AG09309 (cell line): ENCODE measurements at regions not wholly inside any gene's neighbourhood (a gene's known extent, or its start where the extent isn't known, plus 50 kb on each side); places are given as distances from the start of the nearest gene placed in this dataset.

Experiments used
- DNase-seq: peaks from one replicate; pipeline ENCODE4 v3.0.0-alpha.2; 2010; ENCODE audit warnings: low read depth
- H3K4me3 ChIP-seq: 2 replicates; pipeline ENCODE4 v1.5.1; 2011; ENCODE audit warnings: mild to moderate bottlenecking, low read depth, low read length, moderate library complexity; ENCODE audit not compliant: control insufficient read depth
- TF ChIP-seq, protein P1 (sequence below): IDR thresholded peaks from 2 replicates; pipeline ENCODE4 v1.5.1; 2011; ENCODE audit warnings: mild to moderate bottlenecking, low read depth, low read length, inconsistent platforms; ENCODE audit not compliant: insufficient read depth, control insufficient read depth; ENCODE audit errors: missing control alignments

DNA sequence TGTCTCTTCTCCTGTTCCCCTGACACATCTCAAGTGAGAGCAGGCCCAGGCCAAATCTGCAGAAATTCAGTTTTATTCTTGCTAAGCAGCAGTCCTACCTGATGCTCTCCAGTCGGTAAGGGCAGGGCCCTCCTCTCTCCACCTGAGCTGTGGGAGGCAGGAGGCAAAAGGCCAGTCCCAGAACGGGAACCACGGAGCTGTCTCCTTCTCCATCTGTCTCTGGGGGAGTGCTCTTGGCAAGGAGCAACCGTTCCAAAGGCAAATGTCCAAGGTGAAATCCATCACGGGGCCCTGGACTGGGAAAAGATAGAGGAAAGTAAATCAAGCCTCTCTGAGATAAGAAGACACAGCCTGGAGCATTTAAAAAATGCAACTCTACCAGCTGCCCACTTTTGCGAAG is 65.2 kb upstream of the CDON start:
- H3K4me3 ChIP-seq, result no peak overlapping the region
- no peak for DNase-seq
- TF ChIP-seq, protein P1, sequence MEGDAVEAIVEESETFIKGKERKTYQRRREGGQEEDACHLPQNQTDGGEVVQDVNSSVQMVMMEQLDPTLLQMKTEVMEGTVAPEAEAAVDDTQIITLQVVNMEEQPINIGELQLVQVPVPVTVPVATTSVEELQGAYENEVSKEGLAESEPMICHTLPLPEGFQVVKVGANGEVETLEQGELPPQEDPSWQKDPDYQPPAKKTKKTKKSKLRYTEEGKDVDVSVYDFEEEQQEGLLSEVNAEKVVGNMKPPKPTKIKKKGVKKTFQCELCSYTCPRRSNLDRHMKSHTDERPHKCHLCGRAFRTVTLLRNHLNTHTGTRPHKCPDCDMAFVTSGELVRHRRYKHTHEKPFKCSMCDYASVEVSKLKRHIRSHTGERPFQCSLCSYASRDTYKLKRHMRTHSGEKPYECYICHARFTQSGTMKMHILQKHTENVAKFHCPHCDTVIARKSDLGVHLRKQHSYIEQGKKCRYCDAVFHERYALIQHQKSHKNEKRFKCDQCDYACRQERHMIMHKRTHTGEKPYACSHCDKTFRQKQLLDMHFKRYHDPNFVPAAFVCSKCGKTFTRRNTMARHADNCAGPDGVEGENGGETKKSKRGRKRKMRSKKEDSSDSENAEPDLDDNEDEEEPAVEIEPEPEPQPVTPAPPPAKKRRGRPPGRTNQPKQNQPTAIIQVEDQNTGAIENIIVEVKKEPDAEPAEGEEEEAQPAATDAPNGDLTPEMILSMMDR, result no peak

DNA sequence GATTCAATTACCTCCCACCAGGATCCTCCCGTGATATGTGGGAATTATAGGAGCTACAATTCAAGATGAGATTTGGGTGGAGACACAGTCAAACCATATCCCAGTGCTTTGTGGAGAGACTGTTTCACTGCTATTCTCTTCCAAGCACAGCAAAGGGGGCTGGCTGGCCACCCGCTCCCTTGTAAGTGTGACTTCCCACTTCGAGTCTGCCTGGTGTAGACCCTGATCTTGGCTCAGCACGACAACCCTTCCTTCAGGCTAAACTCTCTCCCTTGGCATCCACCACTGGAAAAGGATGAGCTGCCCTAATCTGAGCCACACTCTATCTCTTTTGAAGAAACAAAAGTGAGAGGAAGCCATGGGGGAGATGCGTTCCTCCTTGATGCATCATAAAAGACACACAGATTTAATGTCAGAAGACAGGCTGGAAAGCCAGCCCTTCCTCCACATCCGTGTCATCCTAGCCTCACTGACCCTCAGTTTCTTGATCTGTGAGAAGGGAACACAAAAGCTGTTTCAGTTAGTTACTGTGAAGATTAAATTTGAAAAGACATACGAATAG is 64.7 kb upstream of the CDON start:
- DNase-seq, result no peak
- TF ChIP-seq, protein P1, result no peak
- no peak overlapping the region for H3K4me3 ChIP-seq

DNA sequence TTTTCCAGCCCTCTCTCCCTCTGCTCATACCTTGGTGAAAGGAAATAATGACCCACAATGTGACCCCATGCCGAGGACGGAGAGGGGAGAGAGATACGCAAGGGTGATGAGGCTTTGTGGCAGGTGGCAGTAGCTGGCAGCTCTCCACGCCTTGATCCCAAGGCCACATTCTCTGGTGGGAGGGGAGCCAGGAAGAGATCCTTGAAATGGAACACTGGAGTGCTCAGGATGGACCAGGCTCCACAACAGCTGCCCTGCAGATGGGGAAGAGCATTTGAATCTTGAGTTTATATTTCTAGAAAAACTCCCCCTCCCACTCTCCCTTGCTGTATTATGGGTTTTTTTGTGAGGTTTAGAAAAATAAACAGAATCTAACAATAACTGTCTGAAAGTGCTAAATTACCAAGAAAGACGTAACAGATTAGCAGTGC is 61.6 kb upstream of the CDON start:
- no peak for DNase-seq
- TF ChIP-seq, protein P1, result no peak
- H3K4me3 ChIP-seq, result no peak overlapping the region

DNA sequence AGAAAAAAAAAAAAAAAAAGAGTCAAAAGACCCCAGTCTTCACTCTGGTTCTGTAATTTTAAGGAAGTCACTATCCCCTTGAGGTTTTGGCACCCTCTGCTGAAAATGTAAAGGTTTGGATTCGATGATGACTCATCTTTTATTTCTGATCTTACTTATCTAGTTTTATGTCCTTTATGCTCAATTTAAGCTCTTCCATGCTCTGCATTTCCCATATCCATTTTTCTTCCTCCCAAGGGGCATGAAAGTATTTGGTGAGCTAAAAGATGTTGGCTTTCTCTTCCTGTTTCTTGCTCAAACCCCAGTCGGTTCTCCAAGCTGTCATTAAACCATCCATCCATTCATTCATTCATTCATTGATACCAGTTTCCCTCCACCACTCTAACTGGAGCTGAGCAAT is 61.0 kb upstream of the CDON start:
- no peak overlapping the region for H3K4me3 ChIP-seq
- TF ChIP-seq, protein P1, result no peak
- DNase-seq, result no peak

DNA sequence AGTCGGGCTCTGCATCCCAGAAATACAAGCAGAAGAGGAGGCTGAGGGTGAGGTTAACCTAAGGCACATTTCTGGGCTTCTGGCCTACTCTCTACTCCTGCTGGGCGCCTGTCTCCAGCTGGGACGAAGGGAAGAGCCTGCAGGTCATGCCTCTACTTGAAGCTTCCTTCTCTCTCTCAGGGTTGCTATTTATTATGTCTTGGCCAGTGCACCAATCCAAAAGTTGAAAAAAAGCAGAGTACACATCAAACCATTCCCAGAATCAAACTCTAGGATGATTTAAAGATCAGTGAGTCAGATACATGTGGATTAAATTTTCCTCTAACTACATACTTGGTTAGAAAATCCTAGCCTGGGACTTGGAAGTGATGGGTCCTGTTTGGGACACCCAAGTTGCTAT is 60.2 kb upstream of the CDON start:
- TF ChIP-seq, protein P1, result no peak

DNA sequence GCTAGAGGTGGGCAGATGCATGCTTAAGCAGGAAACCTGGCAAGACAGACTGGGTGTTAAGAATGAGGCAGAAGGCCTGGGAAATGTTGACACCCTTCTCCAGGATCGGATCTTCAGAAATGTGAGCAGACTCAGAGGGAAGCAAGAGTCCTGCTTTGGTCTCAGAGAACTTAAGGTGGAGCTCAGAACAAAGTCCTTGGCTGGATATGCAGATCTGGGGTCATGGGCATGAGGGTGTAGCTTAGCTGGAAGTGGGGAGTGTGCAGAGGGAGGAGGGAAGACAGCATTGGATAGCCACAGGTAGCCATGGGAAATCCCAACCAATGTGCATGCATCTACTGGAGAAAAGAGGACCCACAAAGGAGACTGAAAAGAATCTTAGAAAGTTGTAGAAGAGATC is 58.6 kb upstream of the CDON start:
- TF ChIP-seq, protein P1, result no peak
- DNase-seq, result no peak
- no peak overlapping the region for H3K4me3 ChIP-seq

More for the DNA sequence above, 60.2 kb upstream of the CDON start:
- no peak for DNase-seq
- H3K4me3 ChIP-seq, result no peak overlapping the region

DNA sequence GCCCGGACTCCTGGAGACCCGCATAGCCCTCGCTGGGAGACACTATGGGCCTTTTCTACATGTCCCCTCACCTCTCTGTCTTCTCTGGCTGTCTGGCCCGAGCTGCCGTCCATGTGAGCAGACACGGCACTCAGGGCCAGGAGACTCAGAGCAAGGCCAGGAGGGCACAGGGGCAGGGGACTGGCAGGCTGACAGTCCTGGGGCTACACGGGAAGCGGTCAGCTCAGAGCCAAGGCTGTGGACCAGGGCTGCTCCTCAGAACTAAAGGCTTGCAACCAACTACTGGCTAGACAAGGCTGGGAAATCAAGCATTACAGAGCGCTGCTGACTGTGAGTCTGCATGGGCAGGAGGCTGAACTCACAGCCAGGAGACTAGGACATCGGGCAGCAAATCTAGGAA is 56.1 kb upstream of the CDON start:
- no peak overlapping the region for H3K4me3 ChIP-seq
- DNase-seq, result no peak
- TF ChIP-seq, protein P1, result no peak
